ENCODE measurements at regions not wholly inside any gene's neighbourhood (a gene's known extent, or its start where the extent isn't known, plus 50 kb on each side); places are given as distances from the start of the nearest gene placed in this dataset.

DNA sequence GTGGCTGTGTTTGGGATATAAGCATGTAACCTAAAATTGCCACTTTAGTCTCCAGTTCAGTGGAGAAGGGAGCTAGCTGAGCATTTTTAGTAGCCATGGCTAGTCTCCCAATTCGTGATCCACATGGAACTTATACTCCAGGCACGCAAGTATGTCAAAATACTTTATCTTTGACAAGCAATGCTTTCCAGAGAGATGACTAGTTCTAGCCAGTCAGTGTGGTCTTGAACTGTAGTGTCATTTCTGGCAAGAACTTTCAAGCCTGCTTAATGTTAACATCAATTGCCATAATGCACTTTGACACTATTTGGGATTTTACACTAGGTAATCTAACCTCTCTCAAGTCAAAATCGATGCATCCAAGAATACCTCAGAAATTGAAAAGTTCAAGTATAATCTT, 660.0 kb downstream of the PTPRC start:
- no peak for TF ChIP-seq POLR2AphosphoS5 (IDR thresholded peaks at IDR 0.05; ENCODE audit: low read depth, low read length)
- no peak for TF ChIP-seq POLR2A (IDR thresholded peaks at IDR 0.05; ENCODE audit: low read depth, low read length)
- TF ChIP-seq SPI1 (IDR thresholded peaks at IDR 0.05; ENCODE audit: low read depth, low read length) = no peak
